Osteocyte (in vitro differentiated cells): ENCODE measurements at regions not wholly inside any gene's neighbourhood (a gene's known extent, or its start where the extent isn't known, plus 50 kb on each side); places are given as distances from the start of the nearest gene placed in this dataset.

ENCODE experiments used
- DNase-seq: peaks from one replicate; pipeline ENCODE4 v3.0.0; 2021; ENCODE audit warnings: mixed read lengths; ENCODE audit not compliant: unreplicated experiment; ENCODE audit errors: extremely low spot score
- H3K27ac Mint-ChIP-seq: one replicate; pipeline ENCODE4 v1.8.0; 2021; ENCODE audit warnings: mild to moderate bottlenecking, mixed read lengths; ENCODE audit not compliant: unreplicated experiment
- H3K27me3 Mint-ChIP-seq: one replicate; pipeline ENCODE4 v1.8.0; 2021; ENCODE audit warnings: mixed read lengths; ENCODE audit not compliant: unreplicated experiment
- H3K36me3 Mint-ChIP-seq: one replicate; pipeline ENCODE4 v1.8.0; 2021; ENCODE audit warnings: mixed read lengths; ENCODE audit not compliant: unreplicated experiment
- H3K4me1 Mint-ChIP-seq: one replicate; pipeline ENCODE4 v1.8.0; 2021; ENCODE audit warnings: mixed read lengths; ENCODE audit not compliant: unreplicated experiment
- H3K4me3 Mint-ChIP-seq: one replicate; pipeline ENCODE4 v1.8.0; 2021; ENCODE audit warnings: mild to moderate bottlenecking, moderate library complexity, mixed read lengths; ENCODE audit not compliant: unreplicated experiment
- H3K9me3 Mint-ChIP-seq: one replicate; pipeline ENCODE4 v1.8.0; 2021; ENCODE audit warnings: mixed read lengths; ENCODE audit not compliant: unreplicated experiment
- TF ChIP-seq, protein P1 (sequence below): fragments of 200-600 bp; sonication (generic); IDR thresholded peaks from 2 replicates; pipeline ENCODE4 v1.5.0; 2021; ENCODE audit warnings: antibody characterized with exemption, mild to moderate bottlenecking, moderate library complexity

GRCh38 chr3:118799303-118799702, 235.3 kb downstream of the IGSF11 start:
- no peak for DNase-seq
- no peak overlapping the region for H3K27ac Mint-ChIP-seq
- H3K27me3 Mint-ChIP-seq: no peaks in the 10 kb centered on the region
- H3K4me1 Mint-ChIP-seq: no peaks in the 10 kb centered on the region
- TF ChIP-seq, protein P1, sequence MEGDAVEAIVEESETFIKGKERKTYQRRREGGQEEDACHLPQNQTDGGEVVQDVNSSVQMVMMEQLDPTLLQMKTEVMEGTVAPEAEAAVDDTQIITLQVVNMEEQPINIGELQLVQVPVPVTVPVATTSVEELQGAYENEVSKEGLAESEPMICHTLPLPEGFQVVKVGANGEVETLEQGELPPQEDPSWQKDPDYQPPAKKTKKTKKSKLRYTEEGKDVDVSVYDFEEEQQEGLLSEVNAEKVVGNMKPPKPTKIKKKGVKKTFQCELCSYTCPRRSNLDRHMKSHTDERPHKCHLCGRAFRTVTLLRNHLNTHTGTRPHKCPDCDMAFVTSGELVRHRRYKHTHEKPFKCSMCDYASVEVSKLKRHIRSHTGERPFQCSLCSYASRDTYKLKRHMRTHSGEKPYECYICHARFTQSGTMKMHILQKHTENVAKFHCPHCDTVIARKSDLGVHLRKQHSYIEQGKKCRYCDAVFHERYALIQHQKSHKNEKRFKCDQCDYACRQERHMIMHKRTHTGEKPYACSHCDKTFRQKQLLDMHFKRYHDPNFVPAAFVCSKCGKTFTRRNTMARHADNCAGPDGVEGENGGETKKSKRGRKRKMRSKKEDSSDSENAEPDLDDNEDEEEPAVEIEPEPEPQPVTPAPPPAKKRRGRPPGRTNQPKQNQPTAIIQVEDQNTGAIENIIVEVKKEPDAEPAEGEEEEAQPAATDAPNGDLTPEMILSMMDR: no peak
- H3K9me3 Mint-ChIP-seq: no peaks in the 10 kb centered on the region
- H3K4me3 Mint-ChIP-seq: no peak overlapping the region
- H3K36me3 Mint-ChIP-seq: no peaks in the 10 kb centered on the region

DNA sequence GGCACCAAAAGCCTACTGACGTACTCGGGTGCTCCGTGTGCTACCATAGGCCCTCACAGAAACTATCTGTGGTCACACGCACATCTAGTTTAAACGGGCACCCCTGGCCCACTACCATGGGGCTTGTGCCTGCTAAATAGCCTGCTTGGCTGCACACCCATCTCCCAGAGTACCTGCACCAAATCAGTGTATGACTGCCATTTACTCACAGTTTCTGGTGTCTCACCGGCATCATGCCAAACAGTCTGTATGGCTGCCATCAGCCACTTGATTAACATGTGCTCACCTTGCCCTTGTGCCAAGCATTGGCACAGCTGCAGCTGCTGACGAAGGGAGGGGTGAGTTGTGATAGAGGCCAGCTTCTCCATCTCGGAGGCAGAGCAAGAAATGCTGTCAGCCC, 232.7 kb downstream of the IGSF11 start:
- H3K27me3 Mint-ChIP-seq: no peaks in the 10 kb centered on the region
- H3K4me1 Mint-ChIP-seq: no peaks in the 10 kb centered on the region
- TF ChIP-seq, protein P1: no peak
- no peak overlapping the region for H3K27ac Mint-ChIP-seq
- no peaks in the 10 kb centered on the region for H3K36me3 Mint-ChIP-seq
- H3K4me3 Mint-ChIP-seq: no peak overlapping the region
- H3K9me3 Mint-ChIP-seq: no peaks in the 10 kb centered on the region
- DNase-seq: no peak

DNA sequence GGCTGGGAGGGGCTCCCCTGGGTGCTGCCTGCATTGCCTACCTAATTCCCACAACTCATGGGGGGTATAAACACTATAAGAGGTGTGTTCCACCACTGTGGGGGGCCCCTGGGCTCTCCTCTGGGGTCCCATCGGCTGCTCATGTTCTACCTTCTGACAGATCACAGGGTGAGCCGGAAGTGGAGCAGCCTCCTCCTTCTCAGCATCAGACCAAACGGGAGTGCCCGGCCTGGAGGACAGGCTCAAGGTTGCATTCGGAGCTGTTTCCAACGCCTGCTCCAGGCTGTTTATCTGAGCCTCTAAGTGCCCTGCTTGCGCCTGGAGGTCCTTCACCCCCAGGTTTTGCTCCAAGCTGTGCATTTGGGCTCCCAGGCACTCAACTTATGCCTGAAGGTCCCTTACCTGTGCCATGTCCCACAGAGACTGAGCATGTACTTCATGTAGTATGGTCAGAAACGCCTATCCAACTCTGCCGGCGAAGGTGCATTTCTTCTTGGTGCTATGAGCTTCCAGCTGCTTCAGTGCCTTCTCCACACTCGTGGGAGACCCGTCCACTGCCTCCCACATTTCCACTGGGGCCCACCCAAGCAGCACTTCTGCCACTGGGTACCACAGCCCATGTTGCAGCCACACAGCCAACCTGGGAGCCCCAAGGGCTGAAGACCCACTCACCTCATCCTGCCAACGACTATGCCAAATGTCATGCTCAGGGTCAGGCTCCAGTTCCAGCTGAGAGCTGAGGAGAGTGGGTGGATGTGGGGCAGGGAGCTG, 232.1 kb downstream of the IGSF11 start:
- no peak for DNase-seq
- no peaks in the 10 kb centered on the region for H3K27me3 Mint-ChIP-seq
- no peaks in the 10 kb centered on the region for H3K36me3 Mint-ChIP-seq
- no peaks in the 10 kb centered on the region for H3K9me3 Mint-ChIP-seq
- no peak overlapping the region for H3K4me3 Mint-ChIP-seq
- TF ChIP-seq, protein P1: no peak
- H3K4me1 Mint-ChIP-seq: no peaks in the 10 kb centered on the region
- H3K27ac Mint-ChIP-seq: no peak overlapping the region

GRCh38 chr3:118803096-118803476, 231.6 kb downstream of the IGSF11 start:
- DNase-seq: no peak
- Mint-ChIP-seq H3K27me3 (no peaks in the 10 kb centered on the region), H3K9me3 (no peaks in the 10 kb centered on the region), H3K27ac (no peak overlapping the region), H3K4me3 (no peak overlapping the region), H3K4me1 (no peaks in the 10 kb centered on the region), H3K36me3 (no peaks in the 10 kb centered on the region)
- TF ChIP-seq, protein P1: no peak

- H3K27me3 Mint-ChIP-seq: no peaks in the 10 kb centered on the region
- TF ChIP-seq, protein P1: no peak
- H3K27ac Mint-ChIP-seq: no peak overlapping the region
- H3K4me1 Mint-ChIP-seq: no peaks in the 10 kb centered on the region
- H3K36me3 Mint-ChIP-seq: no peaks in the 10 kb centered on the region
- no peaks in the 10 kb centered on the region for H3K9me3 Mint-ChIP-seq
- DNase-seq: no peak
- H3K4me3 Mint-ChIP-seq: no peak overlapping the region
These were observed 229.6 kb downstream of the IGSF11 start for GRCh38 chr3:118805007-118805406.
